B cell (primary cell): ENCODE measurements at regions not wholly inside any gene's neighbourhood (a gene's known extent, or its start where the extent isn't known, plus 50 kb on each side); places are given as distances from the start of the nearest gene placed in this dataset.

Experiments
- ATAC-seq: fragments of 200-7000 bp; cut with Tn5 transposase; one replicate; pipeline ENCODE4 v1.10.0; 2021; ENCODE audit warnings: low read depth, mild to moderate bottlenecking, moderate number of reproducible peaks, moderate library complexity
- CTCF ChIA-PET: fragments of 350-600 bp; sonication (Branson Sonifier 250); formaldehyde crosslinking; loops from one replicate; lab custom pipeline; 2021; ENCODE audit warnings: antibody characterized with exemption, inconsistent platforms; lab: Charles Lee
- POLR2A ChIA-PET: fragments of 350-600 bp; sonication (Branson Sonifier 250); formaldehyde crosslinking; loops from one replicate; lab custom pipeline; 2021; ENCODE audit warnings: antibody characterized with exemption; lab: Charles Lee
- DNase-seq: peaks from one replicate; pipeline ENCODE4 v3.0.0; 2013
- H2AFZ ChIP-seq: 2 replicates; pipeline ENCODE4 v1.6.1; 2012; ENCODE audit warnings: mild to moderate bottlenecking, low read depth, low read length; ENCODE audit not compliant: insufficient read depth, poor library complexity, severe bottlenecking
- H3K27ac ChIP-seq, 2 donors: 1 replicate in 1 of 2; 2 replicates in 1 of 2; pipeline ENCODE4 v1.5.1; 2012 to 2013; ENCODE audit warnings: low read length in 2 of 2, mild to moderate bottlenecking in 2 of 2, moderate library complexity in 1 of 2
- H3K27me3 ChIP-seq, 4 experiments: fragments of 200-600 bp in 1 of 4; sonication (generic) in 1 of 4; replicated peaks in 1 of 4; 1 replicate in 2 of 4; 2 replicates in 2 of 4; pipeline versions ENCODE4 v1.6.1 to v1.7.0; 2013 to 2016; ENCODE audit warnings: low read length in 3 of 4, mild to moderate bottlenecking in 2 of 4, mixed read lengths in 1 of 4, moderate library complexity in 1 of 4; ENCODE audit not compliant: insufficient read depth in 4 of 4, control insufficient read depth in 3 of 4; ENCODE audit errors: control extremely low read depth in 1 of 4
- H3K36me3 ChIP-seq, 2 experiments: replicated peaks in 1 of 2; 1 replicate in 1 of 2; 2 replicates in 1 of 2; pipeline versions ENCODE4 v1.6.1 to v1.7.1; 2013; ENCODE audit warnings: low read length in 1 of 2; ENCODE audit not compliant: insufficient read depth in 2 of 2, control insufficient read depth in 1 of 2; ENCODE audit errors: control extremely low read depth in 1 of 2, extremely low read depth in 1 of 2
- H3K4me1 ChIP-seq, 2 donors: fragments of 200-600 bp in 1 of 2; sonication (generic) in 1 of 2; 1 replicate in 1 of 2; 2 replicates in 1 of 2; pipeline versions ENCODE4 v1.5.1 to v1.6.1; 2013 to 2017; ENCODE audit warnings: low read length in 2 of 2; ENCODE audit not compliant: control insufficient read depth in 2 of 2, insufficient read depth in 2 of 2
- H3K4me2 ChIP-seq: replicated peaks from 2 replicates; pipeline ENCODE3; 2012; ENCODE audit warnings: mild to moderate bottlenecking, low read depth, low read length; ENCODE audit not compliant: poor library complexity, severe bottlenecking
- H3K4me3 ChIP-seq, 5 experiments: fragments of 200-600 bp in 1 of 5; sonication (generic) in 1 of 5; 1 replicate in 3 of 5; 2 replicates in 2 of 5; pipeline versions ENCODE4 v1.5.1 to v1.7.0; 2011 to 2016; ENCODE audit warnings: low read length in 4 of 5, mild to moderate bottlenecking in 4 of 5, low read depth in 2 of 5, control low read depth in 1 of 5, moderate library complexity in 1 of 5; ENCODE audit not compliant: insufficient read depth in 1 of 5; ENCODE audit errors: control extremely low read depth in 1 of 5, extremely low read depth in 1 of 5
- H3K79me2 ChIP-seq: fragments of 200-600 bp; sonication (generic); one replicate; pipeline ENCODE4 v1.6.0; 2016; ENCODE audit warnings: low read length; ENCODE audit not compliant: control insufficient read depth, insufficient read depth
- H3K9ac ChIP-seq: fragments of 200-600 bp; sonication (generic); 2 replicates; pipeline ENCODE4 v1.6.1; 2017; ENCODE audit warnings: mild to moderate bottlenecking, low read length, moderate library complexity
- H3K9me3 ChIP-seq, 3 donors: one replicate each; pipeline versions ENCODE4 v1.6.1 to v1.7.1; 2013; ENCODE audit warnings: low read length in 2 of 3; ENCODE audit not compliant: control insufficient read depth in 2 of 3, insufficient read depth in 1 of 3; ENCODE audit errors: control extremely low read depth in 1 of 3
- H4K20me1 ChIP-seq: 2 replicates; pipeline ENCODE4 v1.6.0; 2012; ENCODE audit warnings: mild to moderate bottlenecking, low read length; ENCODE audit not compliant: insufficient read depth, control insufficient read depth, poor library complexity, severe bottlenecking
- H3K27ac Mint-ChIP-seq: one replicate; pipeline ENCODE4 v1.8.0; 2021; ENCODE audit warnings: mixed read lengths
- H3K27me3 Mint-ChIP-seq: one replicate; pipeline ENCODE4 v1.8.0; 2021; ENCODE audit warnings: mixed read lengths
- H3K4me1 Mint-ChIP-seq: one replicate; pipeline ENCODE4 v1.8.0; 2021; ENCODE audit warnings: mixed read lengths
- H3K4me3 Mint-ChIP-seq: one replicate; pipeline ENCODE4 v1.8.0; 2021; ENCODE audit warnings: mixed read lengths
- H3K9me3 Mint-ChIP-seq: one replicate; pipeline ENCODE4 v1.8.0; 2022; ENCODE audit warnings: mixed read lengths; ENCODE audit not compliant: insufficient read depth
- CTCF ChIP-seq: fragments of 200-600 bp; IDR thresholded peaks from one replicate; pipeline ENCODE4 v1.8.0; 2022; ENCODE audit warnings: antibody characterized with exemption, mild to moderate bottlenecking
- EZH2 ChIP-seq: IDR thresholded peaks from 2 replicates; pipeline ENCODE4 v1.6.1; 2012; ENCODE audit warnings: borderline replicate concordance, low read depth, mild to moderate bottlenecking, moderate library complexity, low read length; ENCODE audit not compliant: insufficient read depth, poor library complexity, severe bottlenecking
- WGBS: methylation state at CpG from one replicate; pipeline ENCODE4 v1.1.5; 2013; ENCODE audit warnings: missing lambda C conversion rate; ENCODE audit not compliant: insufficient coverage; 5-methylcytosine and 5-hydroxymethylcytosine counted together
- intact Hi-C: fragments of 100-400 bp; cut with micrococcal nuclease; formaldehyde crosslinking; loops from one replicate; pipeline ENCODE4 v1.10.0; 2022

DNA sequence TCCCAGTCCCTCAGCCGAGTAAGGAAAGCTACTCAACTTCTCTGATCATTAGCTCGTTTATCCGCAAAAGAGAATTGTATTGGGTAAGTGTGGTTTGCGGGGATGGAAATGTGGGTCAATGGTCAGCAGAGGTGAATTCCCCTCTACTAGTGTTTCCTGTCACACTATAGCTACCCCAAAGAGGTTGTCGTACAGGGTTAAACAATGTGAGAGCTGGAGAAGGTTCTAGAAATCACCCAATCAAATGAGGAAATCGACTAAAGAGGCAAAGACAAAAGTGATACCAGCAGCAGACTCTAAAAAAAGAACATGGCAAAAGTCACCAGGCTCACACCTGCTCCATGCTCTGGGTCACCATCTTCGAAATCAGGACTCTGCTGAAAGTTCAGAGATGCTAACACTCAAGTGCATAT, 144.7 kb upstream of the ITGA4 start:
- H3K4me1 ChIP-seq: peaks cover 54 to 65% of the 10 kb centered on the region in 2 donors
- ChIA-PET POLR2A (interaction anchor here (1.6 kb wide), 1 partner anchor 145 kb away, joined by 15 read pairs; the partner anchor contains the start of gene ITGA4), CTCF (interaction anchor here (0.7 to 15.2 kb wide), 17 partner anchors 8 to 592 kb away, joined by 3 to 252 read pairs (median 4); partner anchors contain the start of gene ITGA4)
- H3K36me3 ChIP-seq: no peaks in the 10 kb centered on the region
- TF ChIP-seq EZH2: no peak
- no peak for TF ChIP-seq CTCF
- WGBS: 0% methylated on average over 1 of the region's 7 CpGs
- peaks cover 53% of the 10 kb centered on the region for H3K4me1 Mint-ChIP-seq
- H2AFZ ChIP-seq: peak overlapping the region; percentile 64
- peak overlapping the region; percentile 73 for H3K4me3 Mint-ChIP-seq
- H3K27me3 ChIP-seq: no peaks in the 10 kb centered on the region
- H3K9ac ChIP-seq: peak overlapping the region; percentile 35
- no peaks in the 10 kb centered on the region for H3K9me3 Mint-ChIP-seq
- DNase-seq: peak; percentile 80
- intact Hi-C loops: loop anchor here (1.0 to 5.0 kb wide), 5 partner anchors 8 to 1402 kb away; no protein-coding TSS in a partner anchor
- no peaks in the 10 kb centered on the region for H3K27me3 Mint-ChIP-seq
- H3K4me2 ChIP-seq: peak overlapping the region; percentile 61
- no peaks in the 10 kb centered on the region for H3K9me3 ChIP-seq
- peak overlapping the region; percentile 93 to 96 for H3K27ac ChIP-seq
- H3K4me3 ChIP-seq: peak overlapping the region in 4 of 5 experiments; percentile 7 to 38 (median 16)
- peaks cover 5% of the 10 kb centered on the region for H3K79me2 ChIP-seq
- no peaks in the 10 kb centered on the region for H4K20me1 ChIP-seq
- H3K27ac Mint-ChIP-seq: peak overlapping the region; percentile 92
- ATAC-seq: peak; percentile 59

DNA sequence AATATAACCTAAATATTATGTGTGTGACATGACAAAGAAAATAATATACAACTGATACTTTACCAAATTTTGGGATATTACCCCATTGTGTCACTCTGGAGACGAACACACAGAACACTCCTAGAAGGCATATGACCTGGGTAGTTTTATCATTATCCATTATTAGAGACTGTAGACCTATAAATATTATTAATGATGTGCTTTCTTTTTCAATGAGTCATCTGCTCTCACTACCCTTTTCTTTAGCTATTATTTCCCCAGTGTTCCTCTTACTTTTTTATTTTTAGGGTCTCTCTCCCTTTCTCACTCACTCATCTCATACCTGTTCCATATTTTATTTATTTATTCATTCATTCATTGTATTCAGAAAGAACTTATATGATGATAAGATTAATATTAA, 143.3 kb upstream of the ITGA4 start:
- Histone ChIP-seq H3K9me3 (no peaks in the 10 kb centered on the region), H4K20me1 (no peaks in the 10 kb centered on the region), H3K9ac (no peak overlapping the region), H3K27me3 (no peaks in the 10 kb centered on the region), H3K4me1 (peaks cover 40 to 52% of the 10 kb centered on the region in 2 donors), H3K27ac (peak overlapping the region; percentile 93 to 96), H3K79me2 (no peaks in the 10 kb centered on the region), H2AFZ (peak overlapping the region; percentile 59), H3K4me3 (no peak overlapping the region), H3K4me2 (peak overlapping the region; percentile 61), H3K36me3 (no peaks in the 10 kb centered on the region)
- ChIA-PET CTCF (interaction anchor here (1.4 to 15.2 kb wide), 3 partner anchors 9 to 143 kb away, joined by 4 to 252 read pairs (median 28); partner anchors contain the start of gene ITGA4), POLR2A (no interaction called here)
- no CpG with 5 or more reads among the region's 1 CpG for WGBS
- DNase-seq (peak; percentile 6), ATAC-seq (no peak)
- peak overlapping the region; percentile 32 for H3K4me3 Mint-ChIP-seq
- H3K27me3 Mint-ChIP-seq: no peaks in the 10 kb centered on the region
- H3K4me1 Mint-ChIP-seq: peaks cover 42% of the 10 kb centered on the region
- H3K9me3 Mint-ChIP-seq: no peaks in the 10 kb centered on the region
- TF ChIP-seq CTCF: no peak
- TF ChIP-seq EZH2: no peak
- intact Hi-C loops: loop anchor here (2.0 to 5.0 kb wide), 3 partner anchors 38 to 1401 kb away; no protein-coding TSS in a partner anchor
- peak overlapping the region; percentile 92 for H3K27ac Mint-ChIP-seq
